GM12892 (cell line): ENCODE measurements at regions not wholly inside any gene's neighbourhood (a gene's known extent, or its start where the extent isn't known, plus 50 kb on each side); places are given as distances from the start of the nearest gene placed in this dataset.

Source experiments
- DNase-seq: peaks from one replicate; pipeline ENCODE4 v3.0.0; 2011; ENCODE audit not compliant: insufficient read length
- FAIRE-seq: peaks from 2 replicates; lab custom pipeline; 2011; peaks lifted over from hg19 to GRCh38; lab: Jason Lieb, UNC
- POLR2A ChIP-seq: IDR thresholded peaks from 2 replicates; pipeline ENCODE4 v1.6.1; 2011; ENCODE audit warnings: low read depth, low read length, control low read depth
- POLR2AphosphoS5 ChIP-seq: IDR thresholded peaks from 2 replicates; pipeline ENCODE4 v1.6.1; 2011; ENCODE audit warnings: low read depth, low read length, control low read depth
- TAF1 ChIP-seq: IDR thresholded peaks from 2 replicates; pipeline ENCODE4 v1.6.1; 2011; ENCODE audit warnings: low read depth, mild to moderate bottlenecking, control low read depth, low read length, borderline replicate concordance

DNA sequence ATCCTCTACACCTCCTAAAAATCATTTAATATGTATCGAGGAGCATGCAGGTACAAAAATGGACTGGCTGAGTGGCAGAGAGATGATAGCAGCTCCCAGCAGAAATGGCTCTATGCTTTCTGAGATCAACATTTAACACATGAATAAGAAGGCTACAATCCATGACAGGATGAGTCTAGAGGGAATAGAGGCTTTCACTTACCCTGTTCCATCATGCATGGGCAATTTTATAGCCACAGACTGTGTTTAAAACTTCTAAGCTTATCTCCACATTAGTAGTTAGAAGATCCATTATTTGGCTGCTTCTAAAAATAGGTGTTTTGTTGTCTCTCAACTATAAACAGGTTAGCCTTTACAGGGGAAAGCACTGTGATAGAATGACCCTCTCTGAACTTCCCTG is 149.1 kb upstream of the ARHGAP28 start:
- TF ChIP-seq POLR2A (no peak), TAF1 (no peak), POLR2AphosphoS5 (no peak)
- DNase-seq (no peak), FAIRE-seq (no peak)

DNA sequence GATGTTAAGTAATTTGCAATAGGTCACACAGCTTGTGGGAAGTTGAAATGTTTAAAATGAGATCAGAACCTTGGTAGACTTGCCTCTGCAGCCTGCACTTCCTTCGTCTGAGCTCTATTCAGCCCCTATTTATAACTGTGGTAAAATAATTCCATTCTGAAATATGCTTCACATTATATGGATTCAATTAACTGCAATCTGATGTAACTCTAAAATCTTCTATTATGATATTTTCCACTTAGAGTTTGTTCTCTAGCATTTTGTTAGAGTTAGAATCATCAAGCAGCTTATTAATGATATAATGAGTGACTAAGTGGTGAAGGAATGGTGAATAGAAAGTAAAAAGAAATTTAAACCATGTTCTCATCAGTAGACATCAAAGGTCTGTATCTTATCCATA is 139.6 kb upstream of the ARHGAP28 start:
- no peak for TF ChIP-seq POLR2A
- no peak for TF ChIP-seq POLR2AphosphoS5
- no peak for TF ChIP-seq TAF1
- DNase-seq (no peak), FAIRE-seq (no peak)

DNA sequence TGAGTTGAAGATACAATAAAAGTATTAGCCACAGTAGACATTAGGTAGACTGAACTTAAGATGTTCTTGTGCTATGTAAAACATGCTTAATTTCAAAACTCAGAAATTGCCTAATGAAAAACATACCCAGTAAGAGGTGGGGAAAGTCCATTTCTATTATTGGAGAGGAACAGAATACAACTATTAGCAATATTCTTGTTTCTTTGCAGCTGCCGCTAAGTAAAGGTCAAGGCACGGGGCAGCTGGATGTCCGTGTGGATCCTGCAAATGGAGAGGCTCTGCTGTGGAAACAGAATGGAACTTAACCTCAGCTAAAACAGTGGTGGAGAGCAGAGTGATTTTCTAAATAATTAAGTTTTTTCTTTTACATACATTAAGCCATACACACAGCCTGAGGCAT is 139.2 kb upstream of the ARHGAP28 start:
- no peak for FAIRE-seq

DNA sequence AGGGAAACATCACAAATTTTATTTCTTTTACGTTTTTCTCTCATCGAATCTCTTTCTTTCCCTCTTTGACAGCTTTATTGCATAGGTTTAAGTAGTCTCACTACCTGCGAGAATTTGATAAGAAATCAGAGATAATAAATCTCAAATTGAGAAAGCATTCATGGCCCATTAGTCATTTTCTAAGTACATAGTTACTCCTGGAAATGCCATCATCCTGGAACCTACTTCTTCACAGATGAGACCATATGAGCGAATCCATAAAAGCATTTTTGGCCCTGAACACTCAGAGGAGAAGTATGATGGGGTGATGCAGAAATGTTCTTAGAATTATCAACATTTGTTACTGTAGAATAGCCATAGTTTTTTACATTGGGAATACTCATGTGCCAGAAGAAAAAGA is 138.0 kb upstream of the ARHGAP28 start:
- no peak for DNase-seq
- no peak for FAIRE-seq
- TF ChIP-seq POLR2AphosphoS5: no peak
- TF ChIP-seq TAF1: no peak
- TF ChIP-seq POLR2A: no peak

More for the DNA sequence above, 139.2 kb upstream of the ARHGAP28 start:
- no peak for TF ChIP-seq TAF1
- no peak for TF ChIP-seq POLR2A
- no peak for TF ChIP-seq POLR2AphosphoS5
- no peak for DNase-seq

DNA sequence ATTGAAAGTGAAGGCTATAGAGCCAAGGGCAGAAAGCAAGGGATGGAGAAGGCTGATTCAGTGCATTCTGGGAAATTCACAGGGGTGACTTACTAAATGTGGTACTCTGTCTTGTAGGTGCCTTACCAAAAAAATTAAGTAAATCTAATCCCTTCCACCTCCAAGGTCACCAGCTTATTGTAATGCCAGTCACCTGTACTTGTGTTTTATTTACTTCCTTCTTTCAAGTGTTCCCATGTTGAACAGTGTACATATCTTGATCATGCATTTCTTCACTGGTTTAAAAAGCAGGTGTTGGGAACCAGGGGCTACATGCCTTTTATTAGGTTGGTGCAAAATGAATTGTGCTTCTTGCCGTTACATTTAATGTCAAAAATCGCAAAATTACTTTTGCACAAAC is 137.0 kb upstream of the ARHGAP28 start:
- TF ChIP-seq TAF1 (no peak), POLR2A (no peak), POLR2AphosphoS5 (no peak)
- DNase-seq (no peak), FAIRE-seq (no peak)

DNA sequence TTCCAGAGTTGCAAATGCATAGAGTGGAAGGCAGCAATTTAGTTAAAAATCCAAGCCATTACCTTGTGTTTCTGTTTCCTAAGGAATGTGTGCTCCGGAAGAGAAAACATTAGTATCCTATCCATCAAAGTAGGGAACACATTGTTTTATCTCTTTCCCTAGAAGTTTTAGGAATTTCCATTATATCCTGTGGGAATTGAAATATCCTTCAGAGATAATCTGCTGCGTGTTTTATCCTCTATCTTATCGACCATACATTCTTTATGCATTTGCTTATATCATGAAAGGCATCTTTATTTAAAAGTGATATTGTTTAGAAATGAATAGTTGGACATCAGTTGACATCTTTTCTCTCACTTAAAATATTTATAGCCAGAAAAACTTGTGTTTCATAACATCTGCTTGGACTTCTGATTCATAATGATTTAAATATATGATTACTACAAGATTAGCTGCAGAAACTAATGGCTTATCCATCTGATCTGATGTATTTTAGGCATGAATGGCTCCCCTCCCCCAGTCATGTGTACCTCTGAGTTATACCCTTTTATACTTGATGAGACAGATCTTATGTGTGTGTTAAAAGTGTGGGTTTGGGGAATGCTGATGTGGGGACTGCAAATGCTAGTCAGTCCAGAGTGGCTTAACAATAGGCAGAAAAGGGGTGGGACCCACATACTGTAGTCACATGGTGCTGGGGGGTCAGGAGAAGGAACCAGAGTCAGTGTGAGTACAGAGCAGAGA is 136.2 kb upstream of the ARHGAP28 start:
- FAIRE-seq (no peak), DNase-seq (no peak)
- TF ChIP-seq POLR2AphosphoS5 (no peak), POLR2A (no peak)

DNA sequence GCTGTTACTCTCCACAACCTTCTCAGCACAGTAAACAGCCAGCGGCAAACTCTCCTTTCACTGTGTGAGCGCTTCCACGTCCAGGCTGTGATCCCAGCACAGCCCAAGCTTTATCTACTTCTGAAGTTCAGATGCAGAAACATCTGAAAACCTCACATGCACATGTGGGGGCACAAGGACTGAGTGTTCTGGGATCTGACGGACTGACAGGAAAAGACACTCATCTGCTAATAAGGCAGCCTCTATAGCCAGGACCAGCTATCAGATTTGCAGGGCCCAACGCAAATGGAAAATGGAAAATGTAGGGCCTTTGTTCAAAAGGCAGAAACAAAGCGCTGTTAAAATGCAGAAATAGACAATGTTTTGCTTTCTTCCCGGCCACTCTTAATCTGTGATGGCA is 133.8 kb upstream of the ARHGAP28 start:
- FAIRE-seq (no peak), DNase-seq (no peak)
- TF ChIP-seq POLR2A: no peak
- TF ChIP-seq TAF1: no peak
- TF ChIP-seq POLR2AphosphoS5: no peak

DNA sequence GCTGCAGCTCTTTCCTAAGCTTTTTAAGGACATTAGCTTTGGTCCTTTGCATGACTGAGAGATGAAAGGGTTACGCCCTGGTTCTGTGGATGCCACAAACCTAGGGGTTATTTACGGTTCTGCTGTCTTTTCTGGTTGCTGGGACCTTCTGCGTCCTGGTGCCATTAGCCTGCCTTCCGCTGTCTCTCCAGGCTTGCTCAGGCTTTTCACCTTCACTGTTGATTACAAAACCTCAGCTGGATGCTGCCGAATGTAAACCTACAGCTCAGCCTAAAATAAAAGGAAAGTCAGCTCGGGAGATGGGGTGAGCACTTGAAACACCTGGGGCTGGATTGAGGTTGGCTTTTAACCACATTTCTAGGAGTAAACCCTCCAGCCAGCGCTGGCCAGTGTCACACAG is 130.9 kb upstream of the ARHGAP28 start:
- no peak for TF ChIP-seq POLR2AphosphoS5
- no peak for TF ChIP-seq POLR2A
- TF ChIP-seq TAF1: no peak
- FAIRE-seq (no peak), DNase-seq (no peak)

DNA sequence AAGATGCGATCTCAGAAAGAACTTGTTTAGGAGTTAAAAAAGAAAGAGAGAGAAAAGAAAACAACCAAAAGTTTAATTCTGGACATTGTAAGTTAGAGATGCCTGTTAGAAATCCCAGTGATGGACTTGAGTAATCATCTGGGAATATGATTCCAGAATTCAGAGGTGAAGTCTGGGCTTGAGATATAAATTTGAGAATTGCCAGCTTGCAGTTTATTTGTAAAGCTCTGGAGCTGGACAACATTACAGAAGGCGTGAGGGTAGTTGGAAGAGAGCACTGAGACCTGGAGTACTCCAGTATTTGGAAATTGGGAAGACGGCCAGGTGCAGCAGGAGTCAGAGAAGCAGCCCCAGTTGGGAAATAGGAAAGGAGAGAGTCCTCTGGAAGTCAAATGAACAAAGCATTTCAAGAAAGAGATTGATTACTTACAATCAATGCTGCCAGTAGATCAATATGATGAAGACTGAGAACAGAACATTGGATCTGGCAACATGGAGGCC is 128.8 kb upstream of the ARHGAP28 start:
- DNase-seq: no peak
- FAIRE-seq: no peak
- no peak for TF ChIP-seq TAF1
- no peak for TF ChIP-seq POLR2AphosphoS5
- no peak for TF ChIP-seq POLR2A

DNA sequence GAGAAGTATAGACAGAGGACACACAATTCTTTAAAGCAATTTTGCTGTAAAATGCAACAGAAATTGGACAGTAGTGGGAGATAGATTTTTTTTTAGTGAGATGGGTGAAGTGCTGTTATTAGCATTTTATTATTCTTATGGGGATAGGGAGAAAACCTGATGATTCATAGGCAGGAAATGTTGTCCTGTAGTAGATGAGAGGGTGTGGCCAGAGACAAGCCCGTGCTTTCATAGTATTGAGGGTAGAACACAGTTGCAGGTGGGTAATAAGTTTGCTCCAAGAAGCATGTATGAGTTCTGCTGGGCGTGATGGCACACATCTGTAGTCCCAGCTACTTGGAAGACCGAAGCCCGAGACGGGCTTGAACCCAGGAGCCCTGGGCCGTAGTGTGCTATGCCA is 128.3 kb upstream of the ARHGAP28 start:
- no peak for TF ChIP-seq POLR2AphosphoS5
- TF ChIP-seq TAF1: no peak
- TF ChIP-seq POLR2A: no peak
- FAIRE-seq: no peak
- no peak for DNase-seq

DNA sequence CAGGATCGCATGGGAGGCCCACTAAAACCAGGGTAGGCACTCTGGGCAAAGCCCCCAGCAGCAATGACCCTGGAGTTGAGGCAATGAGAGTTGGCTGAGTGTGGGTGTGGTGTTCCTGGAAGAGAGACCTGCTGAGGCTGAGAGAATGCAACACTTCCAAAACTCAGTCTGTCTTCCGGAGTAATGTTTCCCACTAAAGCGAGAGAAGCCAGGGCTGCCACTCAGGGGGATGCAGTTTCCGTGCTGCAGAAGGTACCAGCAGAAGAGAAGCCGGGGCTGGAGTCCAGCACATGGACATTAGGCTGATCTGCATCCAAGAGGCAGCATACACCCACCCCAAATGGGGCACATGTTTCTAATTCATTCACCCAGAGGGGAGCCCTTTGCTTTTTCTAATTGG is 127.2 kb upstream of the ARHGAP28 start:
- no peak for DNase-seq
- no peak for FAIRE-seq
- TF ChIP-seq TAF1: no peak
- TF ChIP-seq POLR2AphosphoS5: no peak
- TF ChIP-seq POLR2A: no peak

DNA sequence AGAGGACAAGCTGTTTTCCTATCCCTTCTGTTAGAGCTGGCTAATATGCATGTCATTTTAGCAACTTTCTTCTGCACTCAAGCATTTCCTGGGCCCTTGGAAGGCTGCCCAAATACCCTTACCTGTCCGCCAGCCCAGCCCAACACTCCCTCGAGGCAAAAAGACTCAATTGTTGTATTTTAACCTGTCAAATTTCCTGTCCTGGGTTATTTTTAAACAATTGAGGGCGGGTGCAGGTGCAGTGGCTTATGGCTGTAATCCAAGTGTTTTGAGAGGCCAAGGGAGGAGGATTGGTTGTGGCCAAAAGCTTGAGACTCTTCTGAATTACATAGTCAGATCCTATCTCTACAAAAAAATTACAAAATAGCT is 125.0 kb upstream of the ARHGAP28 start:
- DNase-seq (no peak), FAIRE-seq (no peak)
- no peak for TF ChIP-seq TAF1
- TF ChIP-seq POLR2A: no peak
